GM12872 (cell line): ENCODE measurements at regions not wholly inside any gene's neighbourhood (a gene's known extent, or its start where the extent isn't known, plus 50 kb on each side); places are given as distances from the start of the nearest gene placed in this dataset.

Experiments
- TF ChIP-seq, protein P1 (sequence below): IDR thresholded peaks from 3 replicates; pipeline ENCODE4 v1.5.1; 2011; ENCODE audit warnings: low read depth, mild to moderate bottlenecking, low read length, moderate library complexity; ENCODE audit not compliant: insufficient read depth

DNA sequence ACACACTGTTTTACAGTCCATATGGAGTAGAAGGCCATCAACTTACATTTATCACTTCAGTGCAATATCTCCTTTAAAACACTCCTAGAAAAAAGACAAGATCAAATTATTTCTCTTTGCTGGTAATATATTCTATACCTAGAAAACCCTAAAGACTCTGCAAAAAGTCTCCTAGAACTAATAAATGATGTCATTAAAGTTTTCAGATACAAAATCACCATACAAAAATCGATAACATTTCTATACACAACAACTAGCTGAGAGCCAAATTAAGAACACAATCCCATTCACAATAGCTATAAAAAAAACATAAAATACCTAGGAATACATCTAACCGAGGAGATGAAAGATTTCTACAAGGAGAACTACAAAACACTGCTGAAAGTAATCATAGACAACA, 300.3 kb downstream of the CETN3 start:
- TF ChIP-seq, protein P1, sequence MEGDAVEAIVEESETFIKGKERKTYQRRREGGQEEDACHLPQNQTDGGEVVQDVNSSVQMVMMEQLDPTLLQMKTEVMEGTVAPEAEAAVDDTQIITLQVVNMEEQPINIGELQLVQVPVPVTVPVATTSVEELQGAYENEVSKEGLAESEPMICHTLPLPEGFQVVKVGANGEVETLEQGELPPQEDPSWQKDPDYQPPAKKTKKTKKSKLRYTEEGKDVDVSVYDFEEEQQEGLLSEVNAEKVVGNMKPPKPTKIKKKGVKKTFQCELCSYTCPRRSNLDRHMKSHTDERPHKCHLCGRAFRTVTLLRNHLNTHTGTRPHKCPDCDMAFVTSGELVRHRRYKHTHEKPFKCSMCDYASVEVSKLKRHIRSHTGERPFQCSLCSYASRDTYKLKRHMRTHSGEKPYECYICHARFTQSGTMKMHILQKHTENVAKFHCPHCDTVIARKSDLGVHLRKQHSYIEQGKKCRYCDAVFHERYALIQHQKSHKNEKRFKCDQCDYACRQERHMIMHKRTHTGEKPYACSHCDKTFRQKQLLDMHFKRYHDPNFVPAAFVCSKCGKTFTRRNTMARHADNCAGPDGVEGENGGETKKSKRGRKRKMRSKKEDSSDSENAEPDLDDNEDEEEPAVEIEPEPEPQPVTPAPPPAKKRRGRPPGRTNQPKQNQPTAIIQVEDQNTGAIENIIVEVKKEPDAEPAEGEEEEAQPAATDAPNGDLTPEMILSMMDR = no peak

DNA sequence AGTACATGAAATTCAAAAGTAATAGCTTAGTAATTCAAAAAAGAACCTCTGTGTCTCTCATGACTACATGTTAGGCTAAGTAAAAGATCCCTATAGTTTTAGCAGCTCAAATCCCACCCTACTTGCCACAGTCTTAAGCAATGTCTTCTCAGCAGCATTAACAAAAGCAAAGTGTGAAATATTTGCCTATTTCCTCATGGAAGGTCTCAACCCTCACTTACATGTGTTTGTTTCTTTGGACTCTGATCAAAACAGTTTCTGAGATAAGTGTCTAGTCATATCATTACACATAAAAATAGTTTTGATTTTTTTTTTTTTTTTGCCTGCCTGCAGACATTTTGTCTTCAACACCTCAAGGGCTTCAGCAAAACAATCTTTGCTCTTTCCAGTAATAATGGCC, 310.5 kb downstream of the CETN3 start:
- TF ChIP-seq, protein P1 = no peak

DNA sequence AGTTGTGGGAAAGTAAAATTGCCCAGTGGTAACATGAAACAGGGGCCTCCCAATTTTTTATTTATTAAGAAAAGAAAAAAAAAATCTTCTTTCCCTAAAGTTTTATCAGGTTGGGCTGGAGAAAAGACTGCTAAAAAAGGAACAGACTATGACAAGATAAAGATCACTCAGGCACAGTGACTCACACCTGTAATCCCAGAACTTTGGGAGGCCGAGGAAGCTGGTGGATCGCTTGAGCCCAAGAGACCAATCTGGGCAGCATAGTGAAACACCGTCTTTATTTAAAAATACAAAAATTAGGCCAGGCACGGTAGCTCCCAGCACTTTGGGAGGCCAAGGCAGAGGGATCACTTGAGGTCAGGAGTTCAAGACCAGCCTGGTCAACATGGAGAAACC, 312.5 kb downstream of the CETN3 start:
- TF ChIP-seq, protein P1 = no peak

DNA sequence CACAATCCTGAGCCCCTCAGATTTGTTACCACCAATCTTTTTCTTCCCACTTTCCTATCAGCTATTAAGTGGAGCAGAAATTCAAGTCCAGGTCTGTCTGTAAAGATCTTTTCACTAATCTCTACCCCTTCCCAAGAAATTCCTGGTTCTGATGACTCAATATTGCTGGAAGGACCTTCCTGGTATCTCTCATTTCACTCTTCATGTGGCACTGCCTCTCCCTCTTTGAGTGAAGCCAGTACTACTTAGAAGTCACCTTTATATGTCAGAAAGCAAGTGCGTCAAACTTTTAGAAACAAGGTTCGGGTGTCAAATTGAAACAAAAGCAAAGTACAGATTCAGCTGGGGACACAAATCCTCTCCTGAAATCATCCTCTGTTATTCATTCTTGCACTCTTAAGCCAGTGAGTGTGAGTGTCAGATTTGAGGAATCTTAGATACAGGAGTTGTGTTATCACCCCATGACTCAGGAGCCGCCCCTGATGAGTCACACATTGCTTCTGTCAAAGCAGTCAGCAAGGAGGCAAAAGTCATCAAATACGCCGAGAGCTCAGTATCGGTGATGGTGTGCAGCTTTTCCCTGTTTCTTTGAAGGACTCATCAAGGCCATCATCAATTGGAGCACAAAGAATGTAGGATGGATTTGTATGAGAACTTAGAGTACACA, 313.0 kb downstream of the CETN3 start:
- TF ChIP-seq, protein P1 = no peak

DNA sequence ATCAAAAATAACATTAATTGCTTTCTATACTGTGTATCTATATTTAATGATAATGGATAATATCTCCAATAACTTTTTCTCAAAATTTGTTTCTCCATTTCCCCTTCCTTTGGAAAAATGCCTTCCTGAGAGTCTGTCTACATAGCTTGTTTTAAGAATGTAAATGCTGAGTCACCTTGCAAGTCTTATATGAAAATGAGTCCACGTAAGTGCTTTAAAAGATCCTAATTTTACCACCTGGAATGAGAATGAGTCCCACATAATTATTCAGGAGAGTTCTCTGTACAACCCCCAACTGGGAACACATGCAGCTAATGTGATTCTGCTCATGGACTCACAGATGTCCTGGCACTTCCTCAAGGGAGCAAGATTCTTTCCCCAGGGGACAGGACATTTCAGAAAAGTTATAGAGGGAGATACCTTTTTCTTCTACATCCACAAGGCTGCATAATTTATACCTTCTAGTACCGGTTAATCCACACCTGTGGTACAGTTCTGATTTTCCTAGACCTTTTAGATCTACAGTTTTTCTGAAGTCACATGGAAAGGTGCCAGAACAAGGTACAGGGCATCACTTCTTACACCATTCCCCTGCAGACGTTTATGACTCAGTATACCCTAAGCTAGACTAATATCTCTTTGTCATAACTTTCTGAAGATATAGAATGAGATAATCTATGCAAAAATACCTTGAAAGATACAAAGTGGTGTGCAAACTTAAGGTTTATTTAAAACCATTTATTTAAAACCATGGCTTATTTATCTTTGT, 314.1 kb downstream of the CETN3 start:
- TF ChIP-seq, protein P1 = no peak

DNA sequence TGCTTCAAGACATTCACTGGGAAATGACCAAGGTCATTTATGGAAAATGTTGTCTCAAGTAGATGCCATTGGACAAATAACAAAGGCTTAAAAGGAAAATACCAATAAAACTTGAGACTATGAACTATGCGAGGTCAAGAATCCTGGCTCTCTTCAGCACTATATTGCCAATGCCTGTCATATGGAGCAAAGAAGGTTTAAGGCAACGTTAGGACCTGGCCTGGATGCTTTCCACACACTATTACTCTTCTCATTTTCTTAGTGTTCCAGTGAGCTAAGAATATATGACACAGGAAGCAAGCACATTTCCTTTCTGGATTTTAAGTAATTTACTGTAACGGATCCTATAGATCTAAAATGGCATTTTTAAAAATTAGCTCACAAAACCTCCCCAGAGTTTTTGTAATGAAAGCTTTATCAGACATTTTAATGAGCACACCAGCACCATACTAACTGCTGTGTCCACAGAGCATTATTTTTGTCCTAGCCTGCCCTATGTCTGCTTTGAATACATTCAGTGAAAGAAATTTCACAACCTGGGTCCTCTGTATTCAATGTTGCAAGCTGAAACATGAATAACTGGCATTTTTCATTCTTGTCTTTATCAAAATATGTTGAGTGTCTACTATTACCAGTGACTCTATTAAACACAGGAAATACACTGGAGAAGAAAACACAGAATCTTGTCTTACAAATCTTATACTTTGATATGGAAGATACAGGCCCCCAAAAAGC, 315.6 kb downstream of the CETN3 start:
- TF ChIP-seq, protein P1 = no peak

DNA sequence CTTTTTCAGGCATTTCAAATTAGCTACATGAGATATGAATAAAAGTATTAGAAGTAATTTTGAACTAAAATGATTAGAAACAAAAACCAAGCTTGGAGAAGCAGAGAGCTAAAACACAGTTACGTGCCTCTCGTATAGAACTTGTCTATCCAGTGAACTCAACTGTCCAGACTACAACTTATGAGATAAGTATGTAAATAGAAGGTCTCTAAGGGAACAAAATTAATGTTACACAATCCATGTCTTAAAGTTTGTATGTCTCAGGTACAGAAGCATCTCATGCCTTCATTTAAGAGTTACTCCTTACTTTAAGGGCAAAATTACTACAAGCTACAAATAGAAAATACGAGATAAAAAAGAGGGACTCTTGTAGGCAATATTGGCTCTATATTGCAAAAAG, 316.8 kb downstream of the CETN3 start:
- TF ChIP-seq, protein P1 = no peak
